Prostate gland (tissue), 2 donors: ENCODE measurements at regions not wholly inside any gene's neighbourhood (a gene's known extent, or its start where the extent isn't known, plus 50 kb on each side); places are given as distances from the start of the nearest gene placed in this dataset.
"Not testable (repeated sequence)": the region's sequence is repeated elsewhere in the genome, so short reads cannot be mapped to it uniquely, and the experiment has no call there.

Experiments used
- DNase-seq: peaks from one replicate; pipeline ENCODE4 v3.0.0-alpha.2; 2019; ENCODE audit warnings: low spot score
- H3K27ac ChIP-seq, 2 donors: fragments of 200-600 bp; sonication (generic); 2 replicates each; pipeline ENCODE4 v1.5.1; 2017 to 2019
- H3K27me3 ChIP-seq: fragments of 200-600 bp; sonication (generic); replicated peaks from 2 replicates; pipeline ENCODE4 v1.5.1; 2019; ENCODE audit not compliant: insufficient read depth
- H3K36me3 ChIP-seq, 2 donors: fragments of 200-600 bp; sonication (generic); 1 replicate in 1 of 2; 2 replicates in 1 of 2; pipeline versions ENCODE4 v1.5.1 to v1.8.1; 2017 to 2019
- H3K4me1 ChIP-seq: fragments of 200-600 bp; sonication (generic); replicated peaks from 2 replicates; pipeline ENCODE4 v1.5.1; 2019
- H3K4me3 ChIP-seq, 2 donors: fragments of 200-600 bp; sonication (generic); 2 replicates each; pipeline ENCODE4 v1.5.1; 2017 to 2019
- H3K9me3 ChIP-seq: fragments of 200-600 bp; sonication (generic); 2 replicates; pipeline ENCODE4 v1.5.1; 2017
- POLR2A ChIP-seq: fragments of 450-650 bp; IDR thresholded peaks from one replicate; pipeline ENCODE4 v1.6.1; 2016; ENCODE audit warnings: antibody characterized with exemption, mild to moderate bottlenecking
- POLR2AphosphoS5 ChIP-seq: sonication (generic); formaldehyde crosslinking; IDR thresholded peaks from one replicate; pipeline ENCODE4 v1.6.1; 2017; ENCODE audit warnings: antibody characterized with exemption
- WGBS: methylation state at CpG from one replicate; pipeline ENCODE4 v1.1.5; 2018; 5-methylcytosine and 5-hydroxymethylcytosine counted together
- intact Hi-C: fragments of 100-400 bp; cut with DNase I; formaldehyde crosslinking; loops from one replicate; pipeline ENCODE4 v1.14.2; 2022
- TF ChIP-seq, protein P1 (sequence below), 4 experiments: fragments of 200-600 bp in 2 of 4; fragments of 450-650 bp in 2 of 4; sonication (generic) in 2 of 4; IDR thresholded peaks; 1 replicate in 3 of 4; 2 replicates in 1 of 4; pipeline ENCODE4 v1.5.1; 2016 to 2019; ENCODE audit warnings: antibody characterized with exemption in 4 of 4, mild to moderate bottlenecking in 2 of 4, moderate library complexity in 2 of 4

DNA sequence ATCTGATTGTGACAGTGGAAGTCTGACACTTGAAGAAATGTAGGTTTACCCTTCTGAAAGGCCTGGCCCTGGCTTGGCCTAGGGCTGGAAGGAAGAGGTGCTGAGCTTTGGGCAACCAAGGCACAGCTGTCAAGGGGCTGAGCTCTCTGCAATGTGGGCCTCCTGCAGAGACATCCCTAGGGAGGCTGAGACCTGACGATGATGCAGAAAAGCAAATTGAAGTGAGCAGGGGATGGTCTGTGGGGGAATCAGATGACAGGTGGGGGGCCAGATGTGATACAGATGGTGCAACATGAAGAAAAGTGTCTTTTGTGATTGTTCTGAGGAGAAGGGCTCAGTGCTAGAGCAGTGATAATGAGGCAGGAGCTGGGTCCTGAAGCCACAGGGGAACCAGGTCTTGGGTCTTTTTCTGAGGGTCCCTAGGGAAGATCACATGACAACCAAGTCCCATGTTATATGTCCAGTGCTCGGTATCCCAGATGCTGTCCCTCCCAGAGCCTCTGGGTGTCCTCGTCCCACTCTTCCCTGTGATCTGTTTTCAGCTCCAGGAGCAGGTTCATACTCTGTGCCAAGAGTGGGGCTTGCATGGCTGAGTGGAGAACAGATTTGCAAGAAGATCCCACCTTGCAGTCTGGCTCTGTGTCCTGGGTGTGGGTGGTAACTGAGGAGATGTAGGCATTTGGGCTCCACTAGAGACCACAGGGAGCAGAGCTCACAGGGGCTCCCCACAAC, 79.9 kb upstream of the VPREB1 start:
- 23% methylated on average over 3 of the region's 3 CpGs for WGBS
- no peak overlapping the region for H3K4me3 ChIP-seq
- H3K9me3 ChIP-seq, result no peaks in the 10 kb centered on the region
- TF ChIP-seq POLR2A (no peak), POLR2AphosphoS5 (no peak)
- TF ChIP-seq, protein P1, sequence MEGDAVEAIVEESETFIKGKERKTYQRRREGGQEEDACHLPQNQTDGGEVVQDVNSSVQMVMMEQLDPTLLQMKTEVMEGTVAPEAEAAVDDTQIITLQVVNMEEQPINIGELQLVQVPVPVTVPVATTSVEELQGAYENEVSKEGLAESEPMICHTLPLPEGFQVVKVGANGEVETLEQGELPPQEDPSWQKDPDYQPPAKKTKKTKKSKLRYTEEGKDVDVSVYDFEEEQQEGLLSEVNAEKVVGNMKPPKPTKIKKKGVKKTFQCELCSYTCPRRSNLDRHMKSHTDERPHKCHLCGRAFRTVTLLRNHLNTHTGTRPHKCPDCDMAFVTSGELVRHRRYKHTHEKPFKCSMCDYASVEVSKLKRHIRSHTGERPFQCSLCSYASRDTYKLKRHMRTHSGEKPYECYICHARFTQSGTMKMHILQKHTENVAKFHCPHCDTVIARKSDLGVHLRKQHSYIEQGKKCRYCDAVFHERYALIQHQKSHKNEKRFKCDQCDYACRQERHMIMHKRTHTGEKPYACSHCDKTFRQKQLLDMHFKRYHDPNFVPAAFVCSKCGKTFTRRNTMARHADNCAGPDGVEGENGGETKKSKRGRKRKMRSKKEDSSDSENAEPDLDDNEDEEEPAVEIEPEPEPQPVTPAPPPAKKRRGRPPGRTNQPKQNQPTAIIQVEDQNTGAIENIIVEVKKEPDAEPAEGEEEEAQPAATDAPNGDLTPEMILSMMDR (IDR thresholded peaks at IDR 0.05), result no peak
- intact Hi-C loops, result no loop called here
- H3K36me3 ChIP-seq, result no peaks in the 10 kb centered on the region
- H3K27me3 ChIP-seq, result no peaks in the 10 kb centered on the region
- H3K27ac ChIP-seq, result no peak overlapping the region
- DNase-seq, result no peak
- H3K4me1 ChIP-seq, result no peaks in the 10 kb centered on the region

DNA sequence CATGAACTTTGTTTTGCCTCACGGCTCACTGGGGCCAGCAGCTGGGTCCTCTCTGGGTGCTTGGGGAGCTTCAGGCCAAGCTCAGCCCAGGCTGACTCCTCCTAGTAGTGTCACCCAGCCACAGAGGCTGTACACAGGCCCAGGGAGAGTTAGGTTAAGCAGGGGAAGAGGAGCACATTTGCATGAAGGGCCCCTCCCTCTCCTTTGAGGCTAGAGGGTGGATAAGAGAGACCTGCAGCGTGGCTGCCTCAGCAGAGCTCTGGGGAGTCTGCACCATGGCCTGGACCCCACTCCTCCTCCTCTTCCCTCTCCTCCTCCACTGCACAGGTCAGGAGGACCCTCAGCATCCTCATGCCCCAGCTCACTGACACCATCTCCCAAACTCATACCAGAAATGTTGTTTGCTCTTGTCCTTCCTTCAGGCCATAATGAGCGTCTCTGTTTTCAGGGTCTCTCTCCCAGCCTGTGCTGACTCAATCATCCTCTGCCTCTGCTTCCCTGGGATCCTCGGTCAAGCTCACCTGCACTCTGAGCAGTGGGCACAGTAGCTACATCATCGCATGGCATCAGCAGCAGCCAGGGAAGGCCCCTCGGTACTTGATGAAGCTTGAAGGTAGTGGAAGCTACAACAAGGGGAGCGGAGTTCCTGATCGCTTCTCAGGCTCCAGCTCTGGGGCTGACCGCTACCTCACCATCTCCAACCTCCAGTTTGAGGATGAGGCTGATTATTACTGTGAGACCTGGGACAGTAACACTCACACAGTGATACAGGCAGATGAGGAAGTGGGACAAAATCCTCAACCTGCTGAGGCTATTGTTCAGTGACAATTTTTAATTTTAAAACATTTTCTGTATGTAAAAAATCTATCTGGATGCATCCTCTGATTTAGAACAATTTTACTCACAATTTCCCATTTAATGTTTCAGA, 82.4 kb upstream of the VPREB1 start:
- Histone ChIP-seq H3K9me3 (no peaks in the 10 kb centered on the region), H3K27me3 (no peaks in the 10 kb centered on the region), H3K4me1 (no peaks in the 10 kb centered on the region), H3K27ac (no peak overlapping the region), H3K36me3 (no peaks in the 10 kb centered on the region), H3K4me3 (no peak overlapping the region)
- DNase-seq, result no peak
- intact Hi-C loops, result no loop called here
- TF ChIP-seq POLR2A, result no peak
- 73% methylated on average over 9 of the region's 9 CpGs for WGBS

DNA sequence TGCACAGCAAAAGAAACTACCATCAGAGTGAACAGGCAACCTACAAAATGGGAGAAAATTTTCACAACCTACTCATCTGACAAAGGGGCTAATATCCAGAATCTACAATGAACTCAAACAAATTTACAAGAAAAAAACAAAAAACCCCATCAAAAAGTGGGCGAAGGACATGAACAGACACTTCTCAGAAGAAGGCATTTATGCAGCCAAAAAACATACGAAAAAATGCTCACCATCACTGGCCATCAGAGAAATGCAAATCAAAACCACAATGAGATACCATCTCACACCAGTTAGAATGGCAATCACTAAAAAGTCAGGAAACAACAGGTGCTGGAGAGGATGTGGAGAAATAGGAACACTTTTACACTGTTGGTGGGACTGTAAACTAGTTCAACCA, 83.8 kb upstream of the VPREB1 start:
- H3K4me1 ChIP-seq, H3K27ac ChIP-seq, DNase-seq, H3K27me3 ChIP-seq, H3K36me3 ChIP-seq, intact Hi-C loops, H3K9me3 ChIP-seq, H3K4me3 ChIP-seq: not testable (repeated sequence)
- 61% methylated on average over 2 of the region's 2 CpGs for WGBS

DNA sequence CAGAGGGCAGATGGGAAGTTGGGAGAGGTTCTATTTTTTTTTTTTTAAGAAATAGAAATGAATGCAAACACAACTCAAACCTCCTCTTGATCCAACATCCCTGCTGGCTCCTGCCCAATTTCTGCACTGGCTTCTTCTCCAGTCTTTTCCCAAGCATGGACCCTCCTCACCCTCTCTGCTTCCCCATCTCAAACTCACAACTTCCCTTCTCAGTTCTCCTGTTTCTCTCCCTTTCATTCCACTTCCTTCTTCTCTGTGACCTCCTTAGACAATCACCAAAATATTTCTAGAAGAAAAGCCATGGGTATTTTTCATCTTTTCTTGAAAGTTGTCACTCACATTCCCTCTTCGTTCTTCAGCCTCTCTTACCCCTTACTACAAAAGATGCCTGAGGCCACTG, 85.2 kb upstream of the VPREB1 start:
- Histone ChIP-seq H3K4me1 (no peaks in the 10 kb centered on the region), H3K9me3 (no peaks in the 10 kb centered on the region), H3K27ac (no peak overlapping the region), H3K36me3 (no peaks in the 10 kb centered on the region), H3K4me3 (no peak overlapping the region), H3K27me3 (no peaks in the 10 kb centered on the region)
- intact Hi-C loops, result no loop called here
- WGBS, result 65% methylated on average over 1 of the region's 1 CpG
- TF ChIP-seq POLR2AphosphoS5 (no peak), POLR2A (no peak)
- TF ChIP-seq, protein P1 (IDR thresholded peaks at IDR 0.05), result no peak
- no peak for DNase-seq

DNA sequence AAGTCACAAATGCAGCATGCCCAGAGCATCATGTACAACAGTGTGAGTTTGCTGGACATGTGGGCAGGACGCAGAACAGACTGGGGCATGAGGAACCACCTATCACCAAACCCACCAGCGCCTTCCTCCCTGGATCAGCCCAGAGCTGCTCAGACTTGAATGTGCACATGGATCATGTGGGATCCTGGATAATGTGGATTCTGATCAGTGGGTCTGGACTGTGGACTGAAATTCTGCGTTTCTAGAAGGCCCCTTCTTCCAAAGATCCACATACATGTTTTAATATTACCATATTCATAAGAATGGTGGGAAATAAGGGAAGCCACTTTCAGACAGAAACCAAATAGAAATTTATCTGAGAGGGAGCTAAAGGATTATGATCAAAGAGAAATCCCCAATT, 85.6 kb upstream of the VPREB1 start:
- Histone ChIP-seq H3K27ac (no peak overlapping the region), H3K9me3 (no peaks in the 10 kb centered on the region), H3K4me1 (no peaks in the 10 kb centered on the region), H3K4me3 (no peak overlapping the region), H3K36me3 (no peaks in the 10 kb centered on the region), H3K27me3 (no peaks in the 10 kb centered on the region)
- no peak for DNase-seq
- 36% methylated on average over 2 of the region's 3 CpGs for WGBS
- intact Hi-C loops, result no loop called here
- TF ChIP-seq POLR2A (no peak), POLR2AphosphoS5 (no peak)
- TF ChIP-seq, protein P1 (IDR thresholded peaks at IDR 0.05), result no peak
